Panc1 (cell line): ENCODE measurements at regions not wholly inside any gene's neighbourhood (a gene's known extent, or its start where the extent isn't known, plus 50 kb on each side); places are given as distances from the start of the nearest gene placed in this dataset.

Experiments
- ATAC-seq: fragments of 200-7000 bp; cut with Tn5 transposase; 2 replicates; pipeline ENCODE4 v1.9.1; 2020; ENCODE audit warnings: mild to moderate bottlenecking, moderate library complexity
- BruUV-seq: library from RNA; stranded (reverse); fragments of 400-500 nt; replicated peaks from 2 replicates; lab custom pipeline; 2021; lab: Mats Ljungman, UMichigan
- CTCF ChIA-PET: fragments of 300-600 bp; sonication (Branson Sonifier 250); formaldehyde crosslinking; loops from one replicate; lab custom pipeline; 2022; ENCODE audit warnings: antibody characterized with exemption; lab: Charles Lee
- POLR2A ChIA-PET: fragments of 300-600 bp; sonication (Branson Sonifier 250); formaldehyde crosslinking; loops from one replicate; lab custom pipeline; 2022; ENCODE audit warnings: antibody characterized with exemption; lab: Charles Lee
- DNase-seq: peaks from one replicate; pipeline ENCODE4 v3.0.0-alpha.2; 2010; ENCODE audit warnings: low read depth, low spot score
- H3K27ac ChIP-seq: 2 replicates; pipeline ENCODE4 v1.5.1; 2011; ENCODE audit warnings: mild to moderate bottlenecking, low read length, inconsistent platforms
- H3K27me3 ChIP-seq: fragments of 200-500 bp; sonication (Bioruptor generic); 2 replicates; pipeline ENCODE4 v1.6.0; 2014; ENCODE audit warnings: low read length, inconsistent platforms; ENCODE audit not compliant: control insufficient read depth, insufficient read depth
- H3K36me3 ChIP-seq: fragments of 200-500 bp; sonication (Bioruptor generic); 2 replicates; pipeline ENCODE4 v1.5.1; 2014; ENCODE audit warnings: inconsistent platforms, mild to moderate bottlenecking, low read length, moderate library complexity; ENCODE audit not compliant: control insufficient read depth, insufficient read depth
- H3K4me1 ChIP-seq: 2 replicates; pipeline ENCODE4 v1.5.1; 2011; ENCODE audit warnings: inconsistent platforms, mild to moderate bottlenecking, low read length, moderate library complexity; ENCODE audit not compliant: control insufficient read depth, insufficient read depth
- H3K4me3 ChIP-seq, 2 experiments: 2 replicates each; pipeline ENCODE4 v1.5.1; 2011 to 2012; ENCODE audit warnings: low read depth in 2 of 2, low read length in 2 of 2, mild to moderate bottlenecking in 2 of 2, inconsistent platforms in 1 of 2, moderate library complexity in 1 of 2
- H3K9me3 ChIP-seq: fragments of 200-500 bp; sonication (Bioruptor generic); 2 replicates; pipeline ENCODE4 v1.5.1; 2014; ENCODE audit warnings: low read depth, mild to moderate bottlenecking, inconsistent platforms, low read length, moderate library complexity; ENCODE audit not compliant: control insufficient read depth, insufficient read depth
- POLR2AphosphoS5 ChIP-seq: IDR thresholded peaks from 2 replicates; pipeline ENCODE4 v1.6.1; 2012; ENCODE audit warnings: mild to moderate bottlenecking, low read depth, low read length, moderate library complexity
- SIN3A ChIP-seq: IDR thresholded peaks from 2 replicates; pipeline ENCODE4 v1.6.1; 2012; ENCODE audit warnings: low read depth, mild to moderate bottlenecking, low read length, moderate library complexity, borderline replicate concordance; ENCODE audit not compliant: insufficient read depth
- TCF7L2 ChIP-seq: IDR thresholded peaks from 2 replicates; pipeline ENCODE4 v1.6.1; 2011; ENCODE audit warnings: mild to moderate bottlenecking, low read depth, low read length, inconsistent platforms
- in situ Hi-C: cut with HindIII; loops from 2 replicates; pipeline ENCODE4 v1.10.0; 2016; ENCODE audit warnings: low sequenced_read_pairs, low pct_unique_long_range_greater_than_20kb
- intact Hi-C: fragments of 100-400 bp; cut with micrococcal nuclease; formaldehyde crosslinking; loops from one replicate; pipeline ENCODE4 v1.10.0; 2022; ENCODE audit not compliant: unreplicated experiment
- TF ChIP-seq, protein P1 (sequence below): fragments of 450-650 bp; IDR thresholded peaks from 2 replicates; pipeline ENCODE4 v1.5.1; 2017; ENCODE audit warnings: mild to moderate bottlenecking
- TF ChIP-seq, protein P2 (sequence below), 2 experiments: IDR thresholded peaks; 2 replicates each; pipeline ENCODE4 v1.6.1; 2011 to 2012; ENCODE audit warnings: low read depth in 2 of 2, control low read depth in 1 of 2, low read length in 1 of 2, mild to moderate bottlenecking in 1 of 2, moderate library complexity in 1 of 2; ENCODE audit not compliant: insufficient read depth in 1 of 2

DNA sequence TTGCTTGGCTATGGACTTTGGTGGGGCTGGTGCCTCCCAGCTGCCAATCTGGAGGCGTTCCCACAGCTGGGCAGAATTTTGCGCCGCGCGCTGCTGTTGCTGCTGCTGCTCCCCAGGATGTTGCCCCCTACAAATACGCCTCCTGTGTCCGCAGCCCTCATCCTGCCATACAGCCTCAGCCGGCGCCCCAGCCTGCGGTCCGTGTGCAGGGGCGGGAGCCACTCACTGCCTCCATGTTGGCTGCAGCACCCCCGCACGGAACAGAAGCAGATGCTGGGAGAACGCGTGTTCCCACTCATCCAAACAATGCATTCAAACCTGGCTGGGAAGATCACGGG is 197.7 kb upstream of the MCTP2 start:
- Histone ChIP-seq H3K27me3 (no peaks in the 10 kb centered on the region), H3K27ac (no peak overlapping the region), H3K9me3 (no peaks in the 10 kb centered on the region), H3K36me3 (no peaks in the 10 kb centered on the region), H3K4me3 (no peak overlapping the region), H3K4me1 (no peaks in the 10 kb centered on the region)
- in situ Hi-C loops (no loop called here), intact Hi-C loops (no loop called here)
- POLR2A ChIA-PET: no interaction called here
- no peak for TF ChIP-seq TCF7L2
- TF ChIP-seq, protein P1, sequence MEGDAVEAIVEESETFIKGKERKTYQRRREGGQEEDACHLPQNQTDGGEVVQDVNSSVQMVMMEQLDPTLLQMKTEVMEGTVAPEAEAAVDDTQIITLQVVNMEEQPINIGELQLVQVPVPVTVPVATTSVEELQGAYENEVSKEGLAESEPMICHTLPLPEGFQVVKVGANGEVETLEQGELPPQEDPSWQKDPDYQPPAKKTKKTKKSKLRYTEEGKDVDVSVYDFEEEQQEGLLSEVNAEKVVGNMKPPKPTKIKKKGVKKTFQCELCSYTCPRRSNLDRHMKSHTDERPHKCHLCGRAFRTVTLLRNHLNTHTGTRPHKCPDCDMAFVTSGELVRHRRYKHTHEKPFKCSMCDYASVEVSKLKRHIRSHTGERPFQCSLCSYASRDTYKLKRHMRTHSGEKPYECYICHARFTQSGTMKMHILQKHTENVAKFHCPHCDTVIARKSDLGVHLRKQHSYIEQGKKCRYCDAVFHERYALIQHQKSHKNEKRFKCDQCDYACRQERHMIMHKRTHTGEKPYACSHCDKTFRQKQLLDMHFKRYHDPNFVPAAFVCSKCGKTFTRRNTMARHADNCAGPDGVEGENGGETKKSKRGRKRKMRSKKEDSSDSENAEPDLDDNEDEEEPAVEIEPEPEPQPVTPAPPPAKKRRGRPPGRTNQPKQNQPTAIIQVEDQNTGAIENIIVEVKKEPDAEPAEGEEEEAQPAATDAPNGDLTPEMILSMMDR: no peak
- no peak for TF ChIP-seq POLR2AphosphoS5
- TF ChIP-seq, protein P2, sequence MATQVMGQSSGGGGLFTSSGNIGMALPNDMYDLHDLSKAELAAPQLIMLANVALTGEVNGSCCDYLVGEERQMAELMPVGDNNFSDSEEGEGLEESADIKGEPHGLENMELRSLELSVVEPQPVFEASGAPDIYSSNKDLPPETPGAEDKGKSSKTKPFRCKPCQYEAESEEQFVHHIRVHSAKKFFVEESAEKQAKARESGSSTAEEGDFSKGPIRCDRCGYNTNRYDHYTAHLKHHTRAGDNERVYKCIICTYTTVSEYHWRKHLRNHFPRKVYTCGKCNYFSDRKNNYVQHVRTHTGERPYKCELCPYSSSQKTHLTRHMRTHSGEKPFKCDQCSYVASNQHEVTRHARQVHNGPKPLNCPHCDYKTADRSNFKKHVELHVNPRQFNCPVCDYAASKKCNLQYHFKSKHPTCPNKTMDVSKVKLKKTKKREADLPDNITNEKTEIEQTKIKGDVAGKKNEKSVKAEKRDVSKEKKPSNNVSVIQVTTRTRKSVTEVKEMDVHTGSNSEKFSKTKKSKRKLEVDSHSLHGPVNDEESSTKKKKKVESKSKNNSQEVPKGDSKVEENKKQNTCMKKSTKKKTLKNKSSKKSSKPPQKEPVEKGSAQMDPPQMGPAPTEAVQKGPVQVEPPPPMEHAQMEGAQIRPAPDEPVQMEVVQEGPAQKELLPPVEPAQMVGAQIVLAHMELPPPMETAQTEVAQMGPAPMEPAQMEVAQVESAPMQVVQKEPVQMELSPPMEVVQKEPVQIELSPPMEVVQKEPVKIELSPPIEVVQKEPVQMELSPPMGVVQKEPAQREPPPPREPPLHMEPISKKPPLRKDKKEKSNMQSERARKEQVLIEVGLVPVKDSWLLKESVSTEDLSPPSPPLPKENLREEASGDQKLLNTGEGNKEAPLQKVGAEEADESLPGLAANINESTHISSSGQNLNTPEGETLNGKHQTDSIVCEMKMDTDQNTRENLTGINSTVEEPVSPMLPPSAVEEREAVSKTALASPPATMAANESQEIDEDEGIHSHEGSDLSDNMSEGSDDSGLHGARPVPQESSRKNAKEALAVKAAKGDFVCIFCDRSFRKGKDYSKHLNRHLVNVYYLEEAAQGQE (IDR thresholded peaks at IDR 0.05; ENCODE audit: insufficient read depth in 1 of 2, low read depth in 2 of 2, low read length in 1 of 2): no peak
- no peak for TF ChIP-seq SIN3A
- BruUV-seq: no TSS peak
- DNase-seq (no peak), ATAC-seq (no peak)
- CTCF ChIA-PET: no interaction called here

DNA sequence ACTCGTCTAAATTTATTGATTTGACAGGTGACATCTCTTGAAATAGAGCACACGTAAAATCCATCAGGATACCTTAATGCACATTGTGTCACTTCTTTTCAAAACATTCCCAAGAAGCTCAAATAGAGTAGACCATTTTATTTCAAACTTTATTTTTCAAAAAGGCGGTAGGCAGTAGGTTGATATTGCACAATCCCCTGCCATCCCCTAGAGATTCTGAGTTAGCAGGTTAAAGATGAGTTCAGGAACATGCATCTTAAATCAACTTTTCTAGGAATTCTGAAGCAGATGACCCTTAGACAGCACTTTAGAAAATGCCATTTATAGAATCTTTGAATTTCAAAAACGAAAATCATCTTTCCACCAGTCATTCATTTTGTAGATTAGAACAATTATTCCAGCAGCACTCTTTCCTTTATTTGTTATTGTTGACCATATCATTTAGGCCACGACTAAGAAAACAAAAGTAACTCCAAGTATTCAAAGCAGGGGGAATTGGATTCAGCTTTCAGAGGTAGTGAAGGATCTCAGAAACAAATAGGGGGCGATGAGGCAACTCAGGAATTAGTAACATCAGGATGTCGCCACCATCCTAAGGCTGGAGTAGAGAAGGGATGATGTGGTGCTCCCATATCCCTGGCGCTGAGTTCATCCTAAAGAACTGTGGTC is 198.2 kb upstream of the MCTP2 start:
- no peak for DNase-seq
- ChIA-PET CTCF (no interaction called here), POLR2A (no interaction called here)
- H3K4me1 ChIP-seq: no peaks in the 10 kb centered on the region
- H3K36me3 ChIP-seq: no peaks in the 10 kb centered on the region
- no peak overlapping the region for H3K4me3 ChIP-seq
- H3K9me3 ChIP-seq: no peaks in the 10 kb centered on the region
- no peak overlapping the region for H3K27ac ChIP-seq
- no peaks in the 10 kb centered on the region for H3K27me3 ChIP-seq
- TF ChIP-seq, protein P2 (IDR thresholded peaks at IDR 0.05; ENCODE audit: insufficient read depth in 1 of 2, low read depth in 2 of 2, low read length in 1 of 2): no peak
- no peak for TF ChIP-seq POLR2AphosphoS5
- TF ChIP-seq TCF7L2: no peak
- TF ChIP-seq SIN3A: no peak
- TF ChIP-seq, protein P1: no peak
- BruUV-seq: no TSS peak
- intact Hi-C loops (no loop called here), in situ Hi-C loops (no loop called here)
- no peak for ATAC-seq
